Esophagus squamous epithelium (tissue), 4 donors: ENCODE measurements at regions not wholly inside any gene's neighbourhood (a gene's known extent, or its start where the extent isn't known, plus 50 kb on each side); places are given as distances from the start of the nearest gene placed in this dataset.

ENCODE experiments used
- POLR2A ChIP-seq, 4 donors: fragments of 450-650 bp; IDR thresholded peaks; one replicate each; pipeline ENCODE4 v1.6.1; 2017; ENCODE audit warnings: antibody characterized with exemption in 4 of 4, mild to moderate bottlenecking in 4 of 4, moderate library complexity in 3 of 4
- TF ChIP-seq, protein P1 (sequence below), 6 experiments: fragments of 450-650 bp in 4 of 6; fragments of 200-600 bp in 2 of 6; sonication (generic) in 2 of 6; IDR thresholded peaks; one replicate each; pipeline ENCODE4 v1.5.1; 2016 to 2019; ENCODE audit warnings: antibody characterized with exemption in 6 of 6, mild to moderate bottlenecking in 4 of 6, moderate library complexity in 4 of 6

- TF ChIP-seq, protein P1, sequence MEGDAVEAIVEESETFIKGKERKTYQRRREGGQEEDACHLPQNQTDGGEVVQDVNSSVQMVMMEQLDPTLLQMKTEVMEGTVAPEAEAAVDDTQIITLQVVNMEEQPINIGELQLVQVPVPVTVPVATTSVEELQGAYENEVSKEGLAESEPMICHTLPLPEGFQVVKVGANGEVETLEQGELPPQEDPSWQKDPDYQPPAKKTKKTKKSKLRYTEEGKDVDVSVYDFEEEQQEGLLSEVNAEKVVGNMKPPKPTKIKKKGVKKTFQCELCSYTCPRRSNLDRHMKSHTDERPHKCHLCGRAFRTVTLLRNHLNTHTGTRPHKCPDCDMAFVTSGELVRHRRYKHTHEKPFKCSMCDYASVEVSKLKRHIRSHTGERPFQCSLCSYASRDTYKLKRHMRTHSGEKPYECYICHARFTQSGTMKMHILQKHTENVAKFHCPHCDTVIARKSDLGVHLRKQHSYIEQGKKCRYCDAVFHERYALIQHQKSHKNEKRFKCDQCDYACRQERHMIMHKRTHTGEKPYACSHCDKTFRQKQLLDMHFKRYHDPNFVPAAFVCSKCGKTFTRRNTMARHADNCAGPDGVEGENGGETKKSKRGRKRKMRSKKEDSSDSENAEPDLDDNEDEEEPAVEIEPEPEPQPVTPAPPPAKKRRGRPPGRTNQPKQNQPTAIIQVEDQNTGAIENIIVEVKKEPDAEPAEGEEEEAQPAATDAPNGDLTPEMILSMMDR (IDR thresholded peaks at IDR 0.05) = no peak
- TF ChIP-seq POLR2A (IDR thresholded peaks at IDR 0.05) = no peak
These were observed 1523.9 kb downstream of the RPA4 start for GRCh38 chrX:98407584-98407983.
